GM23338 (cell line): ENCODE measurements at regions not wholly inside any gene's neighbourhood (a gene's known extent, or its start where the extent isn't known, plus 50 kb on each side); places are given as distances from the start of the nearest gene placed in this dataset.

Source experiments
- ATAC-seq: fragments of 200-7000 bp; cut with Tn5 transposase; 3 replicates; pipeline ENCODE4 v1.9.1; 2020
- DNase-seq: peaks from one replicate; pipeline ENCODE4 v3.0.0-alpha.2; 2015; ENCODE audit warnings: low spot score
- H2AFZ ChIP-seq: fragments of 200-600 bp; sonication (generic); 2 replicates; pipeline ENCODE4 v1.8.0; 2016; ENCODE audit warnings: antibody characterized with exemption, mild to moderate bottlenecking, moderate library complexity
- H3F3A ChIP-seq: fragments of 200-600 bp; sonication (generic); replicated peaks from 2 replicates; pipeline ENCODE4 v1.8.0; 2017; ENCODE audit warnings: antibody characterized with exemption, mixed run types, low read depth
- H3K27ac ChIP-seq: fragments of 200-600 bp; sonication (generic); 2 replicates; pipeline ENCODE4 v1.6.1; 2016; ENCODE audit warnings: low read depth
- H3K27me3 ChIP-seq: fragments of 200-600 bp; sonication (generic); 2 replicates; pipeline ENCODE4 v1.8.0; 2016; ENCODE audit warnings: mild to moderate bottlenecking, mixed run types, moderate library complexity; ENCODE audit not compliant: insufficient read depth
- H3K36me3 ChIP-seq: fragments of 200-600 bp; sonication (generic); 2 replicates; pipeline ENCODE4 v1.8.0; 2016; ENCODE audit warnings: mild to moderate bottlenecking; ENCODE audit not compliant: insufficient read depth
- H3K4me1 ChIP-seq: fragments of 200-600 bp; sonication (generic); 2 replicates; pipeline ENCODE4 v1.8.0; 2016; ENCODE audit warnings: mild to moderate bottlenecking, moderate library complexity; ENCODE audit not compliant: insufficient read depth
- H3K4me2 ChIP-seq: fragments of 200-600 bp; sonication (generic); 2 replicates; pipeline ENCODE4 v1.7.1; 2017; ENCODE audit warnings: mixed run types
- H3K4me3 ChIP-seq: fragments of 200-600 bp; sonication (generic); 2 replicates; pipeline ENCODE4 v1.6.1; 2016; ENCODE audit warnings: mixed run types
- H3K79me2 ChIP-seq: fragments of 200-600 bp; sonication (generic); replicated peaks from 2 replicates; pipeline ENCODE4 v1.8.0; 2017; ENCODE audit warnings: mild to moderate bottlenecking; ENCODE audit not compliant: insufficient read depth
- H3K9me2 ChIP-seq: fragments of 200-600 bp; sonication (generic); 2 replicates; pipeline ENCODE4 v1.8.0; 2017; ENCODE audit not compliant: insufficient read depth
- H4K20me1 ChIP-seq: fragments of 200-600 bp; sonication (generic); replicated peaks from 2 replicates; pipeline ENCODE4 v1.8.0; 2017; ENCODE audit warnings: mild to moderate bottlenecking; ENCODE audit not compliant: insufficient read depth
- H3K27ac Mint-ChIP-seq: 2 replicates; pipeline ENCODE4 v1.8.0; 2020; ENCODE audit warnings: inconsistent platforms, mild to moderate bottlenecking, moderate library complexity, mixed read lengths
- H3K27me3 Mint-ChIP-seq: 3 replicates; pipeline ENCODE4 v1.8.0; 2022; ENCODE audit warnings: low read depth, mild to moderate bottlenecking, moderate library complexity, mixed read lengths, inconsistent platforms; ENCODE audit not compliant: insufficient read depth, poor library complexity
- H3K36me3 Mint-ChIP-seq: 3 replicates; pipeline ENCODE4 v1.8.0; 2021; ENCODE audit warnings: low read depth, mild to moderate bottlenecking, inconsistent platforms, moderate library complexity, mixed read lengths
- H3K4me1 Mint-ChIP-seq: 3 replicates; pipeline ENCODE4 v1.8.0; 2020; ENCODE audit warnings: mild to moderate bottlenecking, inconsistent platforms, mixed read lengths
- H3K4me3 Mint-ChIP-seq: 3 replicates; pipeline ENCODE4 v1.8.0; 2021; ENCODE audit warnings: moderate library complexity, mild to moderate bottlenecking, inconsistent platforms, mixed read lengths
- H3K9me3 Mint-ChIP-seq: 3 replicates; pipeline ENCODE4 v1.8.0; 2020; ENCODE audit warnings: moderate library complexity, mild to moderate bottlenecking, inconsistent platforms, mixed read lengths
- CREB1 ChIP-seq: fragments of 250-450 bp; sonication (Bioruptor Pico); IDR thresholded peaks from 2 replicates; pipeline ENCODE4 v1.5.0; 2020; ENCODE audit warnings: low read depth, mild to moderate bottlenecking, moderate library complexity
- EZH2 ChIP-seq: fragments of 200-600 bp; sonication (generic); IDR thresholded peaks from one replicate; pipeline ENCODE4 v1.8.0; 2017; ENCODE audit warnings: antibody characterized with exemption, mild to moderate bottlenecking, low read depth; ENCODE audit not compliant: unreplicated experiment
- EZH2phosphoT487 ChIP-seq: fragments of 200-600 bp; sonication (generic); IDR thresholded peaks from one replicate; pipeline ENCODE4 v1.8.1; 2018; ENCODE audit warnings: antibody characterized with exemption; ENCODE audit not compliant: unreplicated experiment
- JUNB ChIP-seq: IDR thresholded peaks from one replicate; pipeline ENCODE4 v1.6.1; 2016; ENCODE audit warnings: antibody characterized with exemption; ENCODE audit not compliant: unreplicated experiment
- NANOG ChIP-seq: IDR thresholded peaks from 2 replicates; pipeline ENCODE4 v1.6.1; 2016; ENCODE audit warnings: antibody characterized with exemption, borderline replicate concordance
- POLR2AphosphoS5 ChIP-seq: IDR thresholded peaks from 2 replicates; pipeline ENCODE4 v1.6.1; 2016; ENCODE audit warnings: antibody characterized with exemption, low read depth
- STAT1 ChIP-seq: IDR thresholded peaks from one replicate; pipeline ENCODE4 v1.6.1; 2016; ENCODE audit warnings: antibody characterized with exemption; ENCODE audit not compliant: unreplicated experiment
- ZNF114 ChIP-seq: fragments of 250-450 bp; sonication (Bioruptor Pico); IDR thresholded peaks from 2 replicates; pipeline ENCODE4 v1.5.0; 2020; ENCODE audit warnings: mild to moderate bottlenecking, moderate library complexity
- ZNF331 ChIP-seq: fragments of 250-450 bp; sonication (Bioruptor Pico); IDR thresholded peaks from 2 replicates; pipeline ENCODE4 v1.5.0; 2020; ENCODE audit warnings: low read depth, mild to moderate bottlenecking, moderate library complexity
- ZNF462 ChIP-seq: fragments of 250-450 bp; sonication (Bioruptor Pico); IDR thresholded peaks from 2 replicates; pipeline ENCODE4 v1.5.0; 2020; ENCODE audit warnings: mild to moderate bottlenecking, moderate library complexity
- TF ChIP-seq, protein P1 (sequence below), 2 experiments: fragments of 200-600 bp in 1 of 2; sonication (generic) in 1 of 2; conservative IDR thresholded peaks; 2 replicates each; pipeline versions ENCODE4 v1.5.1 to v1.6.1; 2016 to 2017; ENCODE audit warnings: antibody characterized with exemption in 2 of 2, low read depth in 2 of 2, mild to moderate bottlenecking in 2 of 2, moderate library complexity in 1 of 2
- TF ChIP-seq, protein P2 (sequence below): IDR thresholded peaks from 2 replicates; pipeline ENCODE4 v1.6.1; 2016; ENCODE audit warnings: antibody characterized with exemption
- TF ChIP-seq, protein P3 (sequence below): IDR thresholded peaks from one replicate; pipeline ENCODE4 v1.6.1; 2018; ENCODE audit warnings: antibody characterized with exemption; ENCODE audit not compliant: unreplicated experiment

GRCh38 chr21:14706712-14707510 lies 160.8 kb upstream of the SAMSN1 start:
- H3F3A ChIP-seq, result no peaks in the 10 kb centered on the region
- no peaks in the 10 kb centered on the region for H4K20me1 ChIP-seq
- TF ChIP-seq STAT1 (no peak), ZNF462 (no peak), CREB1 (no peak), EZH2phosphoT487 (no peak), POLR2AphosphoS5 (no peak), ZNF114 (CRISPR knock-in tag) (no peak), ZNF331 (no peak), JUNB (no peak), NANOG (no peak), EZH2 (no peak)
- TF ChIP-seq, protein P1, sequence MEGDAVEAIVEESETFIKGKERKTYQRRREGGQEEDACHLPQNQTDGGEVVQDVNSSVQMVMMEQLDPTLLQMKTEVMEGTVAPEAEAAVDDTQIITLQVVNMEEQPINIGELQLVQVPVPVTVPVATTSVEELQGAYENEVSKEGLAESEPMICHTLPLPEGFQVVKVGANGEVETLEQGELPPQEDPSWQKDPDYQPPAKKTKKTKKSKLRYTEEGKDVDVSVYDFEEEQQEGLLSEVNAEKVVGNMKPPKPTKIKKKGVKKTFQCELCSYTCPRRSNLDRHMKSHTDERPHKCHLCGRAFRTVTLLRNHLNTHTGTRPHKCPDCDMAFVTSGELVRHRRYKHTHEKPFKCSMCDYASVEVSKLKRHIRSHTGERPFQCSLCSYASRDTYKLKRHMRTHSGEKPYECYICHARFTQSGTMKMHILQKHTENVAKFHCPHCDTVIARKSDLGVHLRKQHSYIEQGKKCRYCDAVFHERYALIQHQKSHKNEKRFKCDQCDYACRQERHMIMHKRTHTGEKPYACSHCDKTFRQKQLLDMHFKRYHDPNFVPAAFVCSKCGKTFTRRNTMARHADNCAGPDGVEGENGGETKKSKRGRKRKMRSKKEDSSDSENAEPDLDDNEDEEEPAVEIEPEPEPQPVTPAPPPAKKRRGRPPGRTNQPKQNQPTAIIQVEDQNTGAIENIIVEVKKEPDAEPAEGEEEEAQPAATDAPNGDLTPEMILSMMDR (conservative IDR thresholded peaks at IDR 0.05; ENCODE audit: low read depth in 2 of 2), result no peak
- TF ChIP-seq, protein P2, sequence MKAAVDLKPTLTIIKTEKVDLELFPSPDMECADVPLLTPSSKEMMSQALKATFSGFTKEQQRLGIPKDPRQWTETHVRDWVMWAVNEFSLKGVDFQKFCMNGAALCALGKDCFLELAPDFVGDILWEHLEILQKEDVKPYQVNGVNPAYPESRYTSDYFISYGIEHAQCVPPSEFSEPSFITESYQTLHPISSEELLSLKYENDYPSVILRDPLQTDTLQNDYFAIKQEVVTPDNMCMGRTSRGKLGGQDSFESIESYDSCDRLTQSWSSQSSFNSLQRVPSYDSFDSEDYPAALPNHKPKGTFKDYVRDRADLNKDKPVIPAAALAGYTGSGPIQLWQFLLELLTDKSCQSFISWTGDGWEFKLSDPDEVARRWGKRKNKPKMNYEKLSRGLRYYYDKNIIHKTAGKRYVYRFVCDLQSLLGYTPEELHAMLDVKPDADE, result no peak
- TF ChIP-seq, protein P3, sequence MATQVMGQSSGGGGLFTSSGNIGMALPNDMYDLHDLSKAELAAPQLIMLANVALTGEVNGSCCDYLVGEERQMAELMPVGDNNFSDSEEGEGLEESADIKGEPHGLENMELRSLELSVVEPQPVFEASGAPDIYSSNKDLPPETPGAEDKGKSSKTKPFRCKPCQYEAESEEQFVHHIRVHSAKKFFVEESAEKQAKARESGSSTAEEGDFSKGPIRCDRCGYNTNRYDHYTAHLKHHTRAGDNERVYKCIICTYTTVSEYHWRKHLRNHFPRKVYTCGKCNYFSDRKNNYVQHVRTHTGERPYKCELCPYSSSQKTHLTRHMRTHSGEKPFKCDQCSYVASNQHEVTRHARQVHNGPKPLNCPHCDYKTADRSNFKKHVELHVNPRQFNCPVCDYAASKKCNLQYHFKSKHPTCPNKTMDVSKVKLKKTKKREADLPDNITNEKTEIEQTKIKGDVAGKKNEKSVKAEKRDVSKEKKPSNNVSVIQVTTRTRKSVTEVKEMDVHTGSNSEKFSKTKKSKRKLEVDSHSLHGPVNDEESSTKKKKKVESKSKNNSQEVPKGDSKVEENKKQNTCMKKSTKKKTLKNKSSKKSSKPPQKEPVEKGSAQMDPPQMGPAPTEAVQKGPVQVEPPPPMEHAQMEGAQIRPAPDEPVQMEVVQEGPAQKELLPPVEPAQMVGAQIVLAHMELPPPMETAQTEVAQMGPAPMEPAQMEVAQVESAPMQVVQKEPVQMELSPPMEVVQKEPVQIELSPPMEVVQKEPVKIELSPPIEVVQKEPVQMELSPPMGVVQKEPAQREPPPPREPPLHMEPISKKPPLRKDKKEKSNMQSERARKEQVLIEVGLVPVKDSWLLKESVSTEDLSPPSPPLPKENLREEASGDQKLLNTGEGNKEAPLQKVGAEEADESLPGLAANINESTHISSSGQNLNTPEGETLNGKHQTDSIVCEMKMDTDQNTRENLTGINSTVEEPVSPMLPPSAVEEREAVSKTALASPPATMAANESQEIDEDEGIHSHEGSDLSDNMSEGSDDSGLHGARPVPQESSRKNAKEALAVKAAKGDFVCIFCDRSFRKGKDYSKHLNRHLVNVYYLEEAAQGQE, result no peak
- DNase-seq (no peak), ATAC-seq (no peak)
- no peak overlapping the region for H3K4me2 ChIP-seq
- no peak overlapping the region for H3K27ac Mint-ChIP-seq
- no peaks in the 10 kb centered on the region; the same call in 2 of the 3 replicates for H3K9me3 Mint-ChIP-seq
- no peaks in the 10 kb centered on the region for H3K36me3 ChIP-seq
- H3K9me2 ChIP-seq, result no peaks in the 10 kb centered on the region
- no peaks in the 10 kb centered on the region for H3K36me3 Mint-ChIP-seq
- no peak overlapping the region for H2AFZ ChIP-seq
- H3K79me2 ChIP-seq, result no peaks in the 10 kb centered on the region
- H3K4me1 ChIP-seq, result peaks cover 2% of the 10 kb centered on the region; the same call in 1 of the 2 replicates
- no peak overlapping the region for H3K4me3 Mint-ChIP-seq
- H3K27me3 Mint-ChIP-seq, result no peaks in the 10 kb centered on the region
- H3K4me1 Mint-ChIP-seq, result no peaks in the 10 kb centered on the region
- no peaks in the 10 kb centered on the region for H3K27me3 ChIP-seq
- no peak overlapping the region for H3K4me3 ChIP-seq
- H3K27ac ChIP-seq, result no peak overlapping the region
